Bronchial epithelial cell (primary cell): ENCODE measurements at regions not wholly inside any gene's neighbourhood (a gene's known extent, or its start where the extent isn't known, plus 50 kb on each side); places are given as distances from the start of the nearest gene placed in this dataset.
A peak's percentile ranks its signal among the peaks of the same experiment; 100 is the strongest.

Experiments used
- DNase-seq: peaks from one replicate; pipeline ENCODE4 v3.0.0-alpha.2; 2010; ENCODE audit warnings: low read depth
- FAIRE-seq: peaks from 2 replicates; lab custom pipeline; 2011; peaks lifted over from hg19 to GRCh38; lab: Jason Lieb, UNC
- H3K27me3 ChIP-seq: 2 replicates; pipeline ENCODE4 v1.5.1; 2011; ENCODE audit warnings: low read length; ENCODE audit not compliant: control insufficient read depth, insufficient read depth
- H3K36me3 ChIP-seq: 2 replicates; pipeline ENCODE4 v1.5.1; 2011; ENCODE audit warnings: low read length; ENCODE audit not compliant: control insufficient read depth, insufficient read depth
- H3K4me3 ChIP-seq: 2 replicates; pipeline ENCODE4 v1.5.1; 2011; ENCODE audit warnings: mild to moderate bottlenecking, low read depth, low read length, control low read depth
- CTCF ChIP-seq: IDR thresholded peaks from 2 replicates; pipeline ENCODE4 v1.5.1; 2011; ENCODE audit warnings: mild to moderate bottlenecking, moderate library complexity, low read length, control low read depth, inconsistent platforms; ENCODE audit not compliant: insufficient read depth, severe bottlenecking

- TF ChIP-seq CTCF: no peak
- DNase-seq (no peak), FAIRE-seq (no peak)
- Histone ChIP-seq H3K36me3 (no peaks in the 10 kb centered on the region), H3K4me3 (no peak overlapping the region), H3K27me3 (peaks cover 12% of the 10 kb centered on the region)
Observed at GRCh38 chr20:57780398-57780797, 70.6 kb upstream of the PMEPA1 start.

- no peak for TF ChIP-seq CTCF
- Histone ChIP-seq H3K36me3 (no peaks in the 10 kb centered on the region), H3K4me3 (no peak overlapping the region), H3K27me3 (peaks cover 12% of the 10 kb centered on the region)
- peak; percentile 55 for DNase-seq
- no peak for FAIRE-seq
Observed at GRCh38 chr20:57779401-57780003, 69.7 kb upstream of the PMEPA1 start.

GRCh38 chr20:57777911-57778310 lies 68.1 kb upstream of the PMEPA1 start:
- Histone ChIP-seq H3K36me3 (no peaks in the 10 kb centered on the region), H3K4me3 (no peak overlapping the region), H3K27me3 (peaks cover 3% of the 10 kb centered on the region)
- DNase-seq: no peak
- no peak for TF ChIP-seq CTCF
- FAIRE-seq: no peak

- FAIRE-seq (no peak), DNase-seq (no peak)
- no peaks in the 10 kb centered on the region for H3K36me3 ChIP-seq
- no peaks in the 10 kb centered on the region for H3K27me3 ChIP-seq
- no peak for TF ChIP-seq CTCF
- H3K4me3 ChIP-seq: no peak overlapping the region
Observed at GRCh38 chr20:57774951-57775350, 65.1 kb upstream of the PMEPA1 start.

- no peak for TF ChIP-seq CTCF
- FAIRE-seq: no peak
- no peak overlapping the region for H3K4me3 ChIP-seq
- DNase-seq: no peak
- H3K36me3 ChIP-seq: no peaks in the 10 kb centered on the region
- H3K27me3 ChIP-seq: no peaks in the 10 kb centered on the region
Observed at GRCh38 chr20:57774111-57774880, 64.5 kb upstream of the PMEPA1 start.
